Activated CD8-positive, alpha-beta T cell treated with anti-CD3 and anti-CD28 coated beads, Interleukin-2, amount 10 ng/mL, durations not matched to agents 7 days and 5 days (primary cell): ENCODE measurements at regions not wholly inside any gene's neighbourhood (a gene's known extent, or its start where the extent isn't known, plus 50 kb on each side); places are given as distances from the start of the nearest gene placed in this dataset.

Source experiments
- ATAC-seq: fragments of 150-1000 bp; cut with Tn5 transposase; one replicate; pipeline ENCODE4 v1.10.0; 2021; ENCODE audit warnings: moderate library complexity
- CTCF ChIA-PET: fragments of 350-600 bp; sonication (Branson Sonifier 250); formaldehyde crosslinking; loops from one replicate; lab custom pipeline; 2021; ENCODE audit warnings: antibody characterized with exemption; lab: Charles Lee
- POLR2A ChIA-PET: fragments of 350-600 bp; sonication (Branson Sonifier 250); formaldehyde crosslinking; loops from one replicate; lab custom pipeline; 2021; ENCODE audit warnings: antibody characterized with exemption; lab: Charles Lee
- DNase-seq: peaks from one replicate; pipeline ENCODE4 v3.0.0-alpha.2; 2020
- H3K27ac Mint-ChIP-seq: one replicate; pipeline ENCODE4 v1.8.0; 2021; ENCODE audit warnings: mild to moderate bottlenecking, mixed read lengths
- H3K27me3 Mint-ChIP-seq: one replicate; pipeline ENCODE4 v1.8.0; 2021; ENCODE audit warnings: low read depth, mixed read lengths
- H3K36me3 Mint-ChIP-seq: one replicate; pipeline ENCODE4 v1.8.0; 2021; ENCODE audit warnings: low read depth, mixed read lengths
- H3K4me1 Mint-ChIP-seq: one replicate; pipeline ENCODE4 v1.8.0; 2021; ENCODE audit warnings: low read depth, mixed read lengths
- H3K4me3 Mint-ChIP-seq: one replicate; pipeline ENCODE4 v1.8.0; 2021; ENCODE audit warnings: mild to moderate bottlenecking, mixed read lengths
- H3K9me3 Mint-ChIP-seq: one replicate; pipeline ENCODE4 v1.8.0; 2022; ENCODE audit warnings: mixed read lengths; ENCODE audit not compliant: insufficient read depth

DNA sequence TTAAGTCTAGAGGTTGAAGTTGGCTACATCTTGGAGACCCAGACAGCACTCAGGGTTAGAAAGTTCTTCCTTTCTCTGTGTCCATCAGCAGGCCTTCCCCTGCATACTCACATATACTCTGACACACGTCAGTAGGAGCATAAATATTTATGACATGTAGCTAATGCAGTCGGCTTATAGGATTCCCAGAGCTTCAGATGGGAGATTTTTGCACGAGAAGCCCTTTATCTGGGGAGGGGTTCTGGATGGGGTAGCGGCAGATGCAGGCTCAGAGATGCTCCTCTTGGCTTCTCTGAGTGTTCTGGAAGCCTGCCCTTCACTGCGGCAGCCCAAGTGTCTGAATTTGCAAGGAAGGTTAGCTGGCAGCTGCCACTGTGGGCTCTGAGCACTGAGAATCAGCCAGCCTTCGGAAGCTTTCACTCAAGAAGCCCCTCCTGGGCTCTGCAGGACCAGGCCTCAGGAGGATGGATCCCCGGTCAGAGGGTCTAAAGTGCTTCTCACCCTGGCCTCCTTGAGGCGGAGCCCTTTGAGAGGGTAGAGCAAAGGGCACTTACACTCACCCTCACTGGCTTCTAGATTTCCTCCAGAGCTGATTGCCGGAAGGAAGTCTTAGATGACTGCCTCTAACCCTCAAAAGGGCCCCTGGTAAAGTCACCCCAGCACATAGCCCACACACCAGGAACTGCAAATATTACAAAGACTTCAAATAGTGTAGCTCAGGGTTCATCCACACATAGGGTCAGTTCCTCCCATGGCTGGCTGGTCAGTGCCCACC lies 68.1 kb upstream of the NFASC start:
- ATAC-seq = no peak
- peaks cover 3% of the 10 kb centered on the region for H3K27me3 Mint-ChIP-seq
- no peak for DNase-seq
- no peak overlapping the region for H3K4me3 Mint-ChIP-seq
- peaks cover 24% of the 10 kb centered on the region for H3K4me1 Mint-ChIP-seq
- no peaks in the 10 kb centered on the region for H3K36me3 Mint-ChIP-seq
- ChIA-PET CTCF (interaction anchor here (1.0 to 10.0 kb wide), 7 partner anchors 8 to 297 kb away, joined by 3 to 218 read pairs (median 5); no protein-coding TSS in a partner anchor), POLR2A (interaction anchor here (1.0 kb wide), 1 partner anchor 9 kb away, joined by 3 read pairs; no protein-coding TSS in a partner anchor)
- peak overlapping the region; percentile 56 for H3K27ac Mint-ChIP-seq
- no peaks in the 10 kb centered on the region for H3K9me3 Mint-ChIP-seq

DNA sequence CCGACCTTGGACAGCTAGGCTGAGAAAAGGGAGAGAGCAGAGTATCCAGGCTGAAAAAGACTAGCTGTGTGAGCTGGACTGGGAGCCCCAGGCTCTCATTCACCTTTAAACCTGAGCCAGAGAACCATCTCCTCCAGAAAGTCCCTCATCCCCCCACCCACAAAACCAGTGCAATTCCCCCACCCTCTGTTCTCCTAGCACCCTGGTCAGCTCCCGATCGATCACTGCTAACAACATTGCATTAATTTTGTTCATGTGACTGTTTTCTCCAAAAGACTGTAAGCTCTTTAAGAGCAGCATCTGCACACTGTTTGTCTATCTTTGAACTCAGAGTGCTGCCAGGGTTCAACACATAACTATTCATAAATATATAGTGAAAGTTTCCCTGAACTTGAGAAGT lies 67.1 kb upstream of the NFASC start:
- DNase-seq = no peak
- CTCF ChIA-PET = interaction anchor here (0.9 to 10.0 kb wide), 8 partner anchors 9 to 882 kb away, joined by 3 to 218 read pairs (median 5); no protein-coding TSS in a partner anchor
- H3K4me3 Mint-ChIP-seq = no peak overlapping the region

DNA sequence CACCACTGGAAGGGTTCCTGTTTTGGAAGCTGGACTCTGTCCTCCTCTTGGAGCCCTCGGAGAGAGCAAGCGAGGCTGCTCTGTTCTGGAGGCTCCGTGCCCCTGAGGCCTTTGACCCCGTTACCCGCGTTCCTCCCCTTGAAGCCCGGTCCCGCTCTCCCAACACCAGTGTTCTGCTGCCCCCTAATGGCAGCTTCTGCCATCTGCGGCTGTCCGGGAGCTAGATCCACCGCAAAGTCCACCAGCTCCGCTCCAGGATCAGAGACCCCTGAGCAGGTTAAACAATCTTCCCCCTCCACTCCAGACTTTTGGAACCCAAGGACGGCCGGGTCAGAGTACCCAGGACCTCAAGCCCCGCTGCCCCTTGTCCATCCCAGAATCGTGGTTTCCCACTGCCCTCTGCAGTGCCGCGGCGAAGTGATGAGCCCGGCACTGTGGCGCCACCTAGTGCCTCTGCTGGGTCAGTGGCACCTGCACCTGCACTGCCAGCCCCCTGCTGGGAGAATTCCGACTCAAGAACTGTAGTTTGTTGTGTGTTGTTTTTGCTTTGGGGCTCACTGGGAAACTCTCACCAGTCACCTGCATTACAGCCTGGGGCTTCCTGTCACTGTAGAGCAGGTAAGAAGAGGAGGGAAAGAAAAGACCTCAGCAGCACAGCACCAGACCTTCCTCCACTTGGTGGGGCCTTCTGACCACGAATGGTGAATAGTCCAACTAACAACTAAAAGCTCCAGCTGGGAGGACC lies 63.5 kb upstream of the NFASC start:
- Mint-ChIP-seq H3K9me3 (no peaks in the 10 kb centered on the region), H3K4me3 (peak overlapping the region; percentile 78), H3K27ac (peak overlapping the region; percentile 88), H3K36me3 (no peaks in the 10 kb centered on the region), H3K4me1 (peaks cover 25% of the 10 kb centered on the region), H3K27me3 (peaks cover 11% of the 10 kb centered on the region)
- peak; percentile 96 for ATAC-seq
- DNase-seq = peak; percentile 90
- ChIA-PET CTCF (interaction anchor here (0.6 to 10.0 kb wide), 133 partner anchors 11 to 946 kb away, joined by 3 to 218 read pairs (median 5); partner anchors contain the start of genes MDM4, PIK3C2B, REN and SNRPE), POLR2A (interaction anchor here (1.0 kb wide), 4 partner anchors 14 to 301 kb away, joined by 3 to 4 read pairs (median 3); no protein-coding TSS in a partner anchor)

More for the DNA sequence above, 67.1 kb upstream of the NFASC start:
- H3K27me3 Mint-ChIP-seq = peaks cover 3% of the 10 kb centered on the region
- H3K4me1 Mint-ChIP-seq = peaks cover 25% of the 10 kb centered on the region
- H3K27ac Mint-ChIP-seq = no peak overlapping the region
- no peaks in the 10 kb centered on the region for H3K36me3 Mint-ChIP-seq
- ATAC-seq = no peak
- POLR2A ChIA-PET = no interaction called here
- no peaks in the 10 kb centered on the region for H3K9me3 Mint-ChIP-seq

DNA sequence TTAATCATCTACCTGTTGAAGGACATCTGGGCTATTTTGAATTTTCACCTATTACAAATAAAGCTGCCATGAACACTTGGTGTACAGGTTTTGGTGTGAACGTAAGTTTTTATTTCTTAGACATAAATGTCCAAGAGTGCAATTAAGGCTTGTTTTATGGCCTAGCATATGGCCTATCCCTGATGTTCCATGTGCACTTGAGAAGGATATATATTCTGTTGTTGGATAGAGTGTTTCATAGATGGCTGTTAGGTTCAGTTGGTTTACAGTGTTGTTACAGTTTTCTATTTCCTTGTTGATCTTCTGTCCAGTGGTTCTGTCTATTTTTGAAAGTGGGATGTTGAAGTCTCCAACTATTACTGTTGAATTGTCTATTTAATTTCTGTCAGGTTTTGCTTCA lies 61.2 kb upstream of the NFASC start:
- Mint-ChIP-seq H3K4me3 (no peak overlapping the region), H3K27me3 (peaks cover 15% of the 10 kb centered on the region), H3K27ac (no peak overlapping the region), H3K36me3 (no peaks in the 10 kb centered on the region), H3K4me1 (peaks cover 15% of the 10 kb centered on the region), H3K9me3 (no peaks in the 10 kb centered on the region)
- ATAC-seq = no peak
- CTCF ChIA-PET = interaction anchor here (2.2 to 10.0 kb wide), 3 partner anchors 15 to 242 kb away, joined by 7 to 218 read pairs (median 175); no protein-coding TSS in a partner anchor
- POLR2A ChIA-PET = no interaction called here
- no peak for DNase-seq

DNA sequence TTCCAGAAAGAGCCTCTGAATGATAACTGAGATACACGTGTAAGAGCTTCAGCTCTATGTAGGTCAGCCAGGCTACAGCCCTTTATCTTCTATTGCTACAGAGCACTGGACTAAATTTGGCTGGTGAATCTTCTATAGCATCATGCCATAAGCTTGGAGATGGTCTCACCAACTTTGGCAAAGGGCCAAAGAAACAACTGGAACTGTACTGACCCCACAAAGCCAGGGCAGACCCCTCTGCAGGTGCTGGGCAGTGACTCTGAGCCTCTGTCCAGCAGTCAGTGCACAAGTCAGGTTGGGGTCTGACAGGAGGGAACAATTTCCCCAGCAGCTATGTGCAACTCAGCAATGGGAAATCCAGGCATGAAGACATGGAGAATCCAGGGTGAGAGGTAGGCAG lies 57.8 kb upstream of the NFASC start:
- no peaks in the 10 kb centered on the region for H3K4me1 Mint-ChIP-seq
- no peak overlapping the region for H3K4me3 Mint-ChIP-seq
- POLR2A ChIA-PET = no interaction called here
- ATAC-seq (no peak), DNase-seq (no peak)
- H3K36me3 Mint-ChIP-seq = no peaks in the 10 kb centered on the region
- H3K27ac Mint-ChIP-seq = no peak overlapping the region
- CTCF ChIA-PET = interaction anchor here (0.8 to 1.8 kb wide), 5 partner anchors 12 to 382 kb away, joined by 3 to 7 read pairs (median 4); no protein-coding TSS in a partner anchor
- no peaks in the 10 kb centered on the region for H3K9me3 Mint-ChIP-seq
- peaks cover 25% of the 10 kb centered on the region for H3K27me3 Mint-ChIP-seq

DNA sequence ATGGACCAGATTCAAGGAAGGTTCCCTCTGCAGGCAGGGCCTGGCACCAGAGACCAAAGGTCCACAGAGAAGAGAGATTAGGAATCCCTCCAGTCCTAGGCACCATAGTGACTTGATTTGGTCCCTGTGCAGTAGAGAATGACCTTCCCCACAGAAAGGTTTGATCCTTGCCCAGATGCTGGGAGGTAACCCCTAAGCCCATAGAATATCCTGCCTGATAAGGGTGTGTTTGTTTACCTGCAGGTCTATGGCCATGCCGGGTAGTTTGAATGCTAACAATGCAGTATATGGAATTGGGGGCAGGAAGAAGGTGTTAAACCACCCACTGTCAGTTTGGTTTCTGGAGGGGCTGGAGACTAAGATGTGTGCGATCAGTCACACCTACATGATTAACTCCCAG lies 57.1 kb upstream of the NFASC start:
- Mint-ChIP-seq H3K4me1 (no peaks in the 10 kb centered on the region), H3K9me3 (no peaks in the 10 kb centered on the region), H3K4me3 (no peak overlapping the region), H3K36me3 (no peaks in the 10 kb centered on the region), H3K27me3 (peaks cover 25% of the 10 kb centered on the region), H3K27ac (no peak overlapping the region)
- no peak for DNase-seq
- ChIA-PET CTCF (interaction anchor here (0.8 to 2.1 kb wide), 3 partner anchors 22 to 50 kb away, joined by 3 to 10 read pairs (median 5); no protein-coding TSS in a partner anchor), POLR2A (no interaction called here)
- ATAC-seq = no peak

DNA sequence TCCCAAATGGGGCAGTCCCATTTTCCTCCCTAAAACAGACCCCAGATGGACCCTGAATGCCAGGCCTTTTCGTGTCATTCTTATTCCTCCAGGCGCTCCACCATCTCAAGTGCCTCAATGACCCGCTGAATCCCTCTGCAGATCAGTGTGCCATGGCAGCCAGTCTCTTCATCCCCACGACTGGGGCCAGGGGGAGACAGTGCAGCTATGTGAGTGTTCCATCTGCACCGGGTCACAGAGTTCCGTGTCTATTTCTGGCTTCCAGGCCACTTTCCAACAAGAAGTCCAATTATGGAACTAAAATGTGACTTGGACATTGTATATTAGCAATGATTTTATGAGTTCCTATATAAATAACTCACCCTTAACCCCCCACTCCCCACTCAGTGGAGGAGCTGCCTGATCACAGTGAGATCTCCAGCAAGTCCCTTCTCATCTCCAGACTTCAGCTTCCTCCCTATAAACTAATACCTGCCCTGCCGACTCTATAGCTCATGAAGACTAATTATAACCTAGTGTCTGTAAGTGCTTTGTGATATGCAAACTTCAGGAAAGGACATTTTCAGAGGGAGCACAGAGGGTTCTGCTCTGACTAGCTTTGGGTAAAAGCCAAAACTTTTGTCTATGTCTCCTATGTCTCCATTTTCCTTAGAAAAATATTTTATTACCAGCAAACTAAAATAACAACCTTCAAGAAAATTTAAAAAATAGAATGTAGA lies 56.3 kb upstream of the NFASC start:
- ATAC-seq (no peak), DNase-seq (no peak)
- no peaks in the 10 kb centered on the region for H3K4me1 Mint-ChIP-seq
- no peak overlapping the region for H3K4me3 Mint-ChIP-seq
- H3K27ac Mint-ChIP-seq = no peak overlapping the region
- no peaks in the 10 kb centered on the region for H3K36me3 Mint-ChIP-seq
- ChIA-PET POLR2A (no interaction called here), CTCF (interaction anchor here (2.1 kb wide), 1 partner anchor 23 kb away, joined by 10 read pairs; no protein-coding TSS in a partner anchor)
- H3K9me3 Mint-ChIP-seq = no peaks in the 10 kb centered on the region
- peaks cover 23% of the 10 kb centered on the region for H3K27me3 Mint-ChIP-seq

DNA sequence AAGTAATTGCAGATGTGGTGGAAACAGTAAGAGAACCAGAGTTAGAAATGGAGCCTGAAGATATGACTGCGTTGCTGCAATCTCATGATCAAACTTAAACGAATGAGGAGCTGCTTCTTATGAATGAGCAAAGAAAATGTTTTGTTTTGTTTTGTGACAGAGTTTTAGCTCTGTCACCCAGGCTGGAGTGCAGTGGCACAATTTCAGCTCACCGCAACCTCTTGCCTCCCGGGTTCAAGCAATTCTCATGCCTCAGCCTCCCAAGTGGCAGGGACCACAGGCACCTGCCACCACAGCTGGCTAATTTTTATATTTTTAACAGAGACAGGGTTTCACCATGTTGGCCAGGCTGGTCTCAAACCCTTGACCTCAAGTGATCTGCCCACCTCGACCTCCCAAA lies 53.3 kb upstream of the NFASC start:
- Mint-ChIP-seq H3K4me1 (no peaks in the 10 kb centered on the region), H3K27me3 (peaks cover 21% of the 10 kb centered on the region), H3K4me3 (no peak overlapping the region), H3K36me3 (no peaks in the 10 kb centered on the region), H3K27ac (no peak overlapping the region), H3K9me3 (no peaks in the 10 kb centered on the region)
- DNase-seq (no peak), ATAC-seq (no peak)
- CTCF ChIA-PET = interaction anchor here (1.8 to 7.3 kb wide), 3 partner anchors 10 to 53 kb away, joined by 5 to 85 read pairs (median 6); no protein-coding TSS in a partner anchor
- POLR2A ChIA-PET = no interaction called here

DNA sequence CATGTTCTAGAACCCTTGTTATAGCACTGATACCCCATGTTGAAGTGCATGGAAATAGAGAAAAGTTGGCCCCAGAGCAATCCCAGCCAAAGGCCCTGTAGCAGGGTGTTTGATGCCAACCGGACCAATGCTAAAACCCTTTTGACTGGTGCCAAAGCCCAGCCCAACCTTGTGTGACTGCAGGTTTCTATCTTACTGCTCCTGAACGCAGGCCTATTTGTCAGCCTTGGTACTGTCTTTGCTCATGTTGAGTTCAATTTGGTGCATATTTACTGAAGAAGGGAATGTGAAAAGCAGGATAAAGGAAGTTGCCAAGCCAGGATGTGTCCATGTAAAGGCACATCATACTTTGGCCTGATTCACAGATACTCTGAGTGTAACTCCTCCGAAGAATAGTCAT lies 51.7 kb upstream of the NFASC start:
- DNase-seq (no peak), ATAC-seq (no peak)
- peaks cover 21% of the 10 kb centered on the region for H3K27me3 Mint-ChIP-seq
- ChIA-PET CTCF (interaction anchor here (3.0 to 7.3 kb wide), 2 partner anchors 12 to 27 kb away, joined by 10 to 85 read pairs; no protein-coding TSS in a partner anchor), POLR2A (no interaction called here)
- H3K4me3 Mint-ChIP-seq = no peak overlapping the region
- H3K4me1 Mint-ChIP-seq = no peaks in the 10 kb centered on the region
- H3K27ac Mint-ChIP-seq = no peak overlapping the region
- H3K36me3 Mint-ChIP-seq = no peaks in the 10 kb centered on the region
- H3K9me3 Mint-ChIP-seq = no peaks in the 10 kb centered on the region

DNA sequence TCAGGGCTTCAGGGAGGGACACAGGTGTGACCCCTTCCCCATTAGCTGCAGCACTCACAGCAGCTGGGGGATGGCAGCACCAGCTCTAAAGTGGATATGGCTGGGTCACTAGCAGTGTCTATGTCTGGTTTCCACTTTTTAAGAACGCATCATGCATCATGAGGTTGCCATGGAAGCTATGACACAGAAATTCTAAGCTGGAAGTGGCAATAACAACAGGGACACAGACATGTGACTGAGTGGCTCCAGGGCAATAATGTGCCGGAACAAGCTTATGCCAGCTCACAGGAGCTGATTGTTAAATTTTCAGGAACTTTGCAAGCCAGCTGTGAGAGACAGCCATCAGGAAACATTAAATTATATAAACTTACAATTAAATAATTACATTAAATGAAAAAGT lies 51.2 kb upstream of the NFASC start:
- no peaks in the 10 kb centered on the region for H3K4me1 Mint-ChIP-seq
- no peak for ATAC-seq
- H3K27ac Mint-ChIP-seq = no peak overlapping the region
- no peaks in the 10 kb centered on the region for H3K36me3 Mint-ChIP-seq
- CTCF ChIA-PET = interaction anchor here (3.0 to 7.3 kb wide), 2 partner anchors 12 to 28 kb away, joined by 10 to 85 read pairs; no protein-coding TSS in a partner anchor
- H3K9me3 Mint-ChIP-seq = no peaks in the 10 kb centered on the region
- H3K4me3 Mint-ChIP-seq = no peak overlapping the region
- peaks cover 17% of the 10 kb centered on the region for H3K27me3 Mint-ChIP-seq
- no peak for DNase-seq
- POLR2A ChIA-PET = no interaction called here
